HG02759 (cell line): ENCODE measurements at regions not wholly inside any gene's neighbourhood (a gene's known extent, or its start where the extent isn't known, plus 50 kb on each side); places are given as distances from the start of the nearest gene placed in this dataset.

Experiments
- ATAC-seq: cut with Tn5 transposase; IDR thresholded peaks from one replicate; pipeline ENCODE4 v1.9.1; 2021; ENCODE audit warnings: mild to moderate bottlenecking, moderate library complexity; ENCODE audit not compliant: unreplicated experiment

- ATAC-seq: no peak
These were observed 64.5 kb downstream of the COPS8 start for GRCh38 chr2:237150186-237150585.

- ATAC-seq: no peak
These were observed 65.2 kb downstream of the COPS8 start for GRCh38 chr2:237150831-237151375.

GRCh38 chr2:237152361-237152760, 66.7 kb downstream of the COPS8 start:
- ATAC-seq: no peak

- no peak for ATAC-seq
These were observed 67.5 kb downstream of the COPS8 start for GRCh38 chr2:237153181-237153580.

GRCh38 chr2:237154082-237154638, 68.5 kb downstream of the COPS8 start:
- no peak for ATAC-seq

- ATAC-seq: no peak
These were observed 69.5 kb downstream of the COPS8 start for GRCh38 chr2:237154884-237155851.

GRCh38 chr2:237156031-237156856, 70.6 kb downstream of the COPS8 start:
- ATAC-seq: no peak

GRCh38 chr2:237156857-237157779, 71.4 kb downstream of the COPS8 start:
- no peak for ATAC-seq

- ATAC-seq: no peak
These were observed 72.1 kb downstream of the COPS8 start for GRCh38 chr2:237157780-237158102.

- no peak for ATAC-seq
These were observed 72.5 kb downstream of the COPS8 start for GRCh38 chr2:237158194-237158593.

- ATAC-seq: no peak
These were observed 73.6 kb downstream of the COPS8 start for GRCh38 chr2:237159006-237159911.

GRCh38 chr2:237160271-237160919, 74.7 kb downstream of the COPS8 start:
- no peak for ATAC-seq

- no peak for ATAC-seq
These were observed 75.5 kb downstream of the COPS8 start for GRCh38 chr2:237161189-237161588.

- ATAC-seq: no peak
These were observed 77.3 kb downstream of the COPS8 start for GRCh38 chr2:237162959-237163358.

- ATAC-seq: no peak
These were observed 78.9 kb downstream of the COPS8 start for GRCh38 chr2:237164474-237165042.

GRCh38 chr2:237165405-237166276, 80.0 kb downstream of the COPS8 start:
- ATAC-seq: no peak

GRCh38 chr2:237167038-237167437, 81.3 kb downstream of the COPS8 start:
- no peak for ATAC-seq
